HS-27A (cell line): ENCODE measurements at regions not wholly inside any gene's neighbourhood (a gene's known extent, or its start where the extent isn't known, plus 50 kb on each side); places are given as distances from the start of the nearest gene placed in this dataset.

Experiments used
- DNase-seq: peaks from one replicate; pipeline ENCODE4 v3.0.0-alpha.2; 2012; ENCODE audit warnings: low read depth, missing footprints

DNA sequence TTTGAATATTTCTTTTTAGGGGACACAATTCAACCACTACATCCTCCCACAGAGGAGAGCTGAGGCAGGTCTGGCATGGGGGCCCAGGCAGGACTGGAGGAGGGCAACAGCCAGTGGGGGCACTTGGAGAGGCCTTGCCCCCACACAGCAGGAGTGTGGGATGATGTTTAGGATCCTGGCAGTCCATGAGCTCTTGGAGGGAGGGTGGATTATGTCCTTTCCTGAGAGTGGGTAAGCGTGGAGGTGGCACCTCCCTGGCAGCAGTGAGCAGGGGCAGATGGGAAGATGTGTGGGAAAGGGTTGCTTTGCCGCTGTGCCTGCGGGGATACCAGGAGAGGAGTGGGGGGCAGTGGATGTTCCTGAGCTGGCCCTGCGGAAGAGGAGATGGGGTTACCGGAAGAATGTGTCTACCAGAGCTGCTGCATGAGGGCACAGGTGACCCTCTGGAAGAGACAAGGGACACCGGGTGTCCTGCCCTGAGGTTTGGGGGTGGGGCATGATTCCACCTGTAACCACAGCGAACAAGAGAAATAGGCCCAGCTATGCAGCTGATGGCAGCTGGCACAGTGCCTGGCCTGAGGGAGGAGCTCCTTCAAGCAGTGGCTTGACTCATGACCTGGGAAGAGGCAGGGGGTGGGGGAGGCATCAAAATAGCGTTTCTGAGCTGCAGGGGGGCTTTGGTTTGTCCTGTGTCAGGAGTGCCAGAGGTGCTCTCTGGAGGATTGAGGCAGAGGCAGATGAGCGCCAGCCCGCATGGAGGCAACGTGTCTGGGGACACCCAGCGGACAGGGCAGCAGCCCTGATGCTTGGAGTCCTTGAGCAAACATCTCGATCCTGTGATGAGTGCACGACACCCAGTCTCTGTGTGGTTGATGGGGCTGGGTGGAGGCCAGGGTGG is 123.9 kb upstream of the TMPRSS2 start:
- no peak for DNase-seq

- no peak for DNase-seq
Observed at GRCh38 chr21:41630917-41631316, 123.0 kb upstream of the TMPRSS2 start.

GRCh38 chr21:41630249-41630648 is 122.3 kb upstream of the TMPRSS2 start:
- peak; percentile 91 for DNase-seq

- DNase-seq: no peak
Observed at GRCh38 chr21:41628256-41628655, 120.3 kb upstream of the TMPRSS2 start.

DNA sequence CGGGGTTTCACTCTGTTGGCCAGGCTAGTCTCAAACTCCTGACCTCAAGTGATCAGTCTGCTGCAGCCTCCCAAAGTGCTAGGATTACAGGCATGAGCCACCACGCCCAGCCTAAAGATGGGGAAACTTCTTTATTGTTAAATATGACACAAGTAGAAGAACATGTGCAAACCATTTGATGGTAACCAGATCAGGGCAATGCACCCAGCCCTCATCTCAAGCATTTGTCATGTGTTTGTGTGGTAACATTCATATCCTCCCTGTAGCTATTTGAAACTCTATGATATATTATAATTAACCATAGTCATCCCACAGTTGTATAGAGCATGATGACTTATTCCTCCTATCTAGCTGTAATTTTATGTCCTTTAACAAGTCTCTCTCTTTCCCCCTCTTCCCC is 119.5 kb upstream of the TMPRSS2 start:
- no peak for DNase-seq

DNA sequence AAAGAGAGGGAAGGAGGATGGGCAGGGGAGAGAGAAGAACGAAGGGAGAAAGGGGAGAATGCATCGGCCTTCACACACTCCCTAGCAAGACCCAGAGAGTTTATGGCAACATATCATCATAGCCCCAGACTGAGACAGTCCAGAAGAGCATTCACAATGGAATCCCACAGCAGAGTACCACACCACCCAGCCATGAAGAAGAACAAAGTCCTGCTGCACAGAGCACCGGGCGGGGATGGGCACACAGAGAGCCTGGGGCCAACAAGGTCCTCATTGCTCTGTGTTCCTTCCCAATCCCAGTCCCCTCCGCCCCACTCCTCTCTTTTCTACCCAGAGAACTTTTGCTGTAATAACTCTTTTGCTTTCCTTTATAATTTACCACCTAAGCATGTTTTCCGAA is 118.1 kb upstream of the TMPRSS2 start:
- no peak for DNase-seq

DNA sequence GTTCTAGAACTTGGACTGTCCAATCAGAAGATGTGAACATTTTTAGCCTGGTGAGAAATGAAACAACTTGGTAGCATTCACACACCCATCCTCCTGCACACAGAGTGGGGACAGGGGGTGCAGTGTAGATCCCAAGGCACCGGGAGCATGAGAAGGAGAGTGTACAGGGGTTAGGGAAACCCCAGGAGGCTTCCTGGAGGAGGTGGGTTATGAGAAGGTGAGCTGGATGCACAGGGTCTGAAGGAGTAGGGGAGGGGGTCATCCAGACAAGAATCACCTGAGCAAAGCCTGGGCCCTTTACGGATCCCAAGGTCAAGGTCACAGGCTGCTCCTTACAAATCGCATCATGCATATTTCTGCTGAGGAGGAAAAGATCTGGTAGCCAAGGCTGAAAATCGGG is 117.5 kb upstream of the TMPRSS2 start:
- DNase-seq: no peak

GRCh38 chr21:41624674-41625310 is 116.8 kb upstream of the TMPRSS2 start:
- no peak for DNase-seq

DNA sequence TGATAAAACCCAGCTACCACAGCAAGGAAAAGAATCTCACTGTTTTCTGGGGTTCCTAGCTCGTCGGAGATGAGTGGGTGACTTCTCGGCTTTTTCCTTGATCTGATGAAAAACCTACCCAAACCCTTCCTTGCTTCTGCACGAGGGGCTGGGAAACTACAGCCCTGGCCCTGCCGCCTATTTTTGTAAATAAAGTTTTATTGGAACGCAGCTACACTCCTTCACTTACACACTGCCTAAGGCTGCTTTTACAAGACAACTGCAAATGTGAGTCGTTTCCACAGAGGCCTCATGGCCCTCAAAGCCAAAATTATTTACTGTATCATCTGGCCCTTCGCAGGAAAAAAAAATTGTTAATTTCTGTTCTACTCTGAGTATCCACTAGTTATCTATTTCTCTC is 116.0 kb upstream of the TMPRSS2 start:
- DNase-seq: no peak

- no peak for DNase-seq
Observed at GRCh38 chr21:41622831-41623548, 115.0 kb upstream of the TMPRSS2 start.

GRCh38 chr21:41622201-41622600 is 114.2 kb upstream of the TMPRSS2 start:
- no peak for DNase-seq

GRCh38 chr21:41621513-41621912 is 113.6 kb upstream of the TMPRSS2 start:
- no peak for DNase-seq

- DNase-seq: no peak
Observed at GRCh38 chr21:41620982-41621381, 113.0 kb upstream of the TMPRSS2 start.

DNA sequence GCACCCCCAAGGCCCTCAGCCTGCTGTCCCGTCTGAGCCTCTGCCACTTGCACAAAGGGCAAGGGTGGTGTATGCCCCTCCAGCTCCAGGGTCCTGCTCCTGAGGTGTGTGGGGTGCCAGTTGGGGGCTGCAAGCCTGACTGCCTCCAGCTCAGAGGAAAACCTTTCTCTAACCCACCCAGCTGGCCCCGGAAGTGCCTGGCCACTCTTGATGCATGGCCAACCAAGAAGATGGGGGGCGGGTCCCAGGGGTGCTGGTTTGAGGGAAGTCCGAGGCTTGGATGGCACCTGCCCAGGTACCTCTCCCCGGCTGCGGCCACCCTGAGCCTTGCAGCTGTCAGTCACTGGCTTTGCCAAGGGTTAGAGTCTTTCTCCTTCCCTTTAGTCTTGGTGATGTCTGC is 112.6 kb upstream of the TMPRSS2 start:
- DNase-seq: no peak

GRCh38 chr21:41616031-41616591 is 108.2 kb upstream of the TMPRSS2 start:
- DNase-seq: no peak

DNA sequence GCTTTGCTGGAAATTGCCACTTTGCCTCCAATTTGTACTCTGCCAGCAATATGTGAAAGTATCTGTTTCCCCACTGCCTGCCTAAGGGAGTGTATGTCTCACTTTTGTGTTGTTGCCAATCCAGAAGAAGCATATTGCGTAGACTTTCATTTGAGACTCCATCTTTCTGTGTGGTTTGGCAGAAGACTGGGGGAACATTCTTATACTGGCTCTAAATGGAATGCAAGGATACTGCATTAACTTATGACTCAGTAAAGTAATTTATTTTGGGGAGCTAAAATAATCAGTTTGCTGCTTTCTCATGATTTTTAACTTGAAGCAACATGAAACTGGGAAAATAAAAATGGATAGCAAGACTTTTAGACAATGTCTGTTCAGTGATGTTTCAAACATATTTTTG is 107.7 kb upstream of the TMPRSS2 start:
- DNase-seq: no peak

DNA sequence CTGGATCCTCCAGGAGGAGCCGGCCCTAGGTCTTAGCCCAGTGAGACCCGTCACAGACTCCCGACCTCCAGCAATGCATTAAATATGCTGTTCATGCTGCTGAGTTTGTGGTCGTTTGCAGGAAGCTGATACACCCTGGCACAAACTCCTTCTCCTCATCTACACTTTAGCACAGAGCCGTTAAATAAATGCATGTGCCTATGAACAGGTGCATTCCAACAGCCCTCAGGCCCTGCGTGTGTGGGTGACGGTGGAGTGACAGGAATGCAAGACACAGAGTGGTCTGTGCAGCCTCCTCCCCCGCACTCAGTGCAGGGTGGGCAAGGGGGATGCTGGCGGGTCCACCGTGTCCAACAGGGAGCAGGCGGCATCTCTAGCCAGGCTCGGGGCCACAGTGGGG is 106.6 kb upstream of the TMPRSS2 start:
- no peak for DNase-seq

DNA sequence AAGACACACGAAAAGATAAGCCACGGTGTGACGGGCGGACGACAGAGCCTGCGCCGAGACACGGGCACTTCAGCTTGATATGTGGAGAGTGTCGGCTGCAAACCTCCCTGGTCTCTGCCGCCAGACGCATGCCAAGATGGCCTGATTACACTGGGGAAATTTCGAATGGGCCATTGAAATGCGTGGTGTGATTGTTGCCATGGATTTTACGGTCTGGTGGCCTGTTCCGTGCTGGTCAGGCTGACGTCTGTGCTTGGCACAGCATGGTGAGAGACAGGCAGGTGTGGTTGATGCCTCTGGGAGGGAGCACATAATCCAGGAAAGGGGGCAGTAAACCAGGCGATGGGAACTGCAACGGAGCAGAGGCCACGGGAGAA is 105.6 kb upstream of the TMPRSS2 start:
- no peak for DNase-seq

DNA sequence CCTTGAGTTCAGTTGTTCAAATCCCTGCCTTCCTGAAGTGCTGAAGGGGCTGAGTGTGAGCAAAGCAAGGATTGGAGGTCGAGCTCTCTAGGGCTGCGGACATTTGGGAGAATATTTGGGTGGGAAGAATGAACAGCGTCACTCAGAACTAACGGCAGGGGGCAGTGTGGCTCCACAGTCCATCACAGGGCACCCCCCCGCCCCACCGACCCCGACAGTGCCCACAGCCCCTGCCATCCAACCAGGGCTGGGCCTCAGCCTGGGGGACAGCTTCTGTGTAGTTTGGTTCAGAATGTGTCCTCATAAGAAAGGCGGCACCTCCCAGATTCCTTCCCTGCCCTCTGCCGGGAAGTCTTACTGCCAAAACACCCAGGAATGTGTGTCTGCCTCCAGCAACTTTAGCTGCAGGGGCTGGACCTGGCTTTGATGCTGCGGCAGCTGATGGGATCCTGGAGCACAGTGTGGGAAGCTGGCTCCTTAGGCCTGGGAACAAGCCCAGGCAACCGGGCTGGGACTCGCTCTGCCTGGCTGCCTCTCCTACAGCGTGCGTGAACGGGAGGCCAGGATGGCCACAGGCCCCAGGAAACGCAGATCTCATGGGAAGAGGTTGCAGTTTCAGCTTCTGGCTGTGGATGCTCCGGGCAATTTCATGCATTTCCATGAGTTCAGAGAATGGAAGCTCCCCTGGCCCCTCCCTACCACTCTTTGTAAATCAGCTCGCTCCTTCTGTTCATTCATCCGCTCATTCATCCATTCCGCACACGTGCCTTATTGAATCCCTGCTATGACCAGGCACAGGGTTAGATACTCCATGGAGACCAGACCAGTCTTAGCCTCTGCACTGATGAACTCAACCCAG is 104.9 kb upstream of the TMPRSS2 start:
- peak; percentile 56 for DNase-seq

- DNase-seq: no peak
Observed at GRCh38 chr21:41611966-41612606, 104.1 kb upstream of the TMPRSS2 start.

GRCh38 chr21:41611441-41611840 is 103.5 kb upstream of the TMPRSS2 start:
- DNase-seq: no peak
